Stimulated activated CD8-positive, alpha-beta memory T cell treated with anti-CD3 and anti-CD28 coated beads, Interleukin-12 subunit alpha, Interleukin-12 subunit beta, amount 100 ng/mL, for 24 hours (primary cell): ENCODE measurements at regions not wholly inside any gene's neighbourhood (a gene's known extent, or its start where the extent isn't known, plus 50 kb on each side); places are given as distances from the start of the nearest gene placed in this dataset.

Source experiments
- DNase-seq: peaks from one replicate; pipeline ENCODE4 v3.0.0-alpha.2; 2020; ENCODE audit errors: extremely low read depth

DNA sequence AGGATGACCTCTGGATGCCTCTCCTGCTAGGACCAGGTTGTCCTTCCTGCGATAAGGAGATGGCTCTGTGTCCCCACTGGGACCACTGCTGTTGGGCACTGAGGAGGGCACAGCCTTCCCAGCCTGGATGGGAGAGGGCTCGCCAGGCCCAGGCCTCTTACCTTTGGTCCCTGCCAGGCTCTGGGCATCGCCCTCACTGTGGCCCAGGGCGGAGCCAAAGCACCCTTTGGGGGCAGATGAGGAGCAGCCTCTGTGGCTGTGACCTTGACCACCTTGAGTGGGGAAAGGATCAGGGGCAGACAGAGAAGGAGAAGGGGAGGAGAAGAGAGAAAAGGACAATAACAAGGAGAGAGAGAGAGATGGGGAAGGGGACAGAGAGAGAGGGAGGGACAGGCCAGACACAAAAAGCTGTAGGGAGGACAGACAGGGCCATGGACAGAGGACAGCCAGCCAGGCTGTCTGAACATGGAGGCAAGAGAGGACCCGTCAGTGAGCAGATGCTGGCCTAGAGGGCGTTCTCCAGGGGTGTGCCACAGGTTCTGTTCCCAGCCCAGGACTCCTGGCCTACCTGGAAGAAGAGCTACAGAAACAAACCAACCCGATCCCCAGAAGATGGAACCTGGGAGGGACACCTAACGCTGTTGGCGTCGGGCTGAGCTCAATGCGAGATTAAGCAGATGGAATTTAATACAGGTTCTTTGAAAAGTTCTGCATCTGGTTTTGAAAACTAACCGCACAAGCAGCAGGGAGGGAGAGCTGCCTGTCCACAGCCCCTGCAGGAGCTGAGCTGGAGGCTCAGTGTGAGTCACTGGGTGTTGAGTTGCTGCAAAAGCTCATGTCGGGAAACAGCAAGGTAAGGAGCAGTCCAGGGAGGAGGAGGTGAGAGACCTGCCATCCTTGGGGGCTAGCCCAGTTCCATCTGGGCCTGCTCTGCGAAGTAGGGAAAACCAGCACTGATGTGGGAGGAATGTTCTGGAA is 262.1 kb downstream of the PTPRU start:
- DNase-seq = no peak

DNA sequence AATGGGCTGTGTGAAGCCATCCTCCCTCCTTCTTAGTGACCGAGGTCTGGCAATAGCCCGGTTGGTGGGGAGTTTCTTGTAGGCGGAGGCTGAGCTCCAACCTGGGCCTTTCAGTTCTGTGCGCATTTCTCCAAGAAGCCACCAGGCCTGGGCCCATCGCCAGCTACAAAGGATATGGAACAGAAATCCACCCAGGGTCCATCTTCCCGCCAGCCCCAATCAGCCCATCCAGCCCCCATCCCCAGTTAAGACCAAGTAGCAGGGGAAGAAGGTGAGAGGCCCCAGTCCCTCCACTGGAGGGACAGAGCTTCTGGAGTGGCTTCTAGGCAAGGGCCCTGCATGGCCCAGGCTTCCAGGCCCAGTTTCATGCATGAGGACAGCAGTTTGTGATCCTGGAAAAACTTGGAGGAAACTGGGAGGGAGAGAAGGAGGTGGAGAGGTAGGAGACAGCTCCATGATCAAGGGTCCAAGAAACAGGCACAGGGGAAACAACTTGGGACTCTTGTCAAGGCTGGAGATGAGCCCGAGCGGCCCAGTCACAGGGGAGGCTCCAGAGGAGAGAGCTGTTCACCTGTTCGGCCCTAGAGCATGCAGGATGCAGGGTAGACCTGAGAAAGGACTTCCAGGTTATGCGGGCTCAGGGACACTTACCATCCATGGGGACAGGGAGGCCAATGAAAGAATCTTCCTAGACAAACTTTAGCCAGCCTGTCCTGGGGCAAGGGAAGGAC is 261.2 kb downstream of the PTPRU start:
- no peak for DNase-seq

DNA sequence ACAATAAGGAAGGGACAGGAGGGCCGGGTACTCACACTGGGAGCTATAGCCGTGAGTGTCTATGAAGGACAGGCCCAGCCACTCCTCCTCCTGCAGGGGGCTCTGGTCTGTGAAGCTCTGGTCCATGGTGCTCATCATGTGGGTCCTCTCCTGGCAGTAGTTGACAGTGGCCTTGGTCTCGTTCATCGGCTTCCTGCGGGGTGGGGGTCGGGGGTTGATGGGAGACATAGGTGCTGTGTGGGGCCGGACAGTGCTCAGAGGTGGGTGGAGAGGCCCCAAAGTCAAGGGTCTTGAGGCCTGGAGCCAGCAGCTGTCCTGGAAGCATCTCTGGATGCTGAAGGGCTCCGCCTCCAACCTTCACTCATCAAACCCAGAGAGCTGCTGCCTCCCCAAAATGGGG is 260.4 kb downstream of the PTPRU start:
- no peak for DNase-seq

DNA sequence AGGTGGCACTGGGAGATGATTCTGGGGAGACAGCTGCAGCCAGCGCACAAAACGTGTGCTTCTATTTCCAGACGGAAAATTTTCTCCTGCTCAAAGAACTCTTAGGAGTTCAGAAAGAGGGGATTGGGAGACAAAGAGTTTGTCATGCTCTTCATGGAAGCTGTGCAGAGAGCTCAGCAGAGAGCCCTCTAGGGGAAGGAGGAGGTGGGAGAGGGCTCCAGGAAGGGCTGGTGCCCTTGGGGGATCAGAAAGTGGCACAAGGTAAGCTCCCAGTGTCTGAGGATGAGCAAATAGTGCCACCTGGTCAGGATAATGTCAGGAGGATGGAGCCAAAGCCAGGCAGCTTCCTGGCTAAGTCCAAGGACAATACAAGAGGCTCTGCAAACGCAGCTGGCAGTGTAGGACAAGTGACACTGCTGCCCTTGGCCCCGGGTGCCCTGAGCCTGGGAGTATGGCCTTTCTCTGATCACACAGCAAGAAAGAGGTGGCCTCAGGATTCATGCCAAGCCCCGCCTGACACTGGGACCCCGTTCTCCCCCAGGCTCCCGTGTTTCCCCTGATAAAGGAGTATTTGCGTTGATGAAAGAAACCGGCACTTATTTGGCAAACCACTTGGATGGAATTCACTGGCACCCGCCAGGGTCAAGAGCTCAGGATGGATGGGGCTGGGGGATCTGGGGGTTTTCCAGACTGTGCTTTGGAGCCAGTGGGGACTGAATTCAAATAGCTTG is 254.0 kb downstream of the PTPRU start:
- DNase-seq = no peak

DNA sequence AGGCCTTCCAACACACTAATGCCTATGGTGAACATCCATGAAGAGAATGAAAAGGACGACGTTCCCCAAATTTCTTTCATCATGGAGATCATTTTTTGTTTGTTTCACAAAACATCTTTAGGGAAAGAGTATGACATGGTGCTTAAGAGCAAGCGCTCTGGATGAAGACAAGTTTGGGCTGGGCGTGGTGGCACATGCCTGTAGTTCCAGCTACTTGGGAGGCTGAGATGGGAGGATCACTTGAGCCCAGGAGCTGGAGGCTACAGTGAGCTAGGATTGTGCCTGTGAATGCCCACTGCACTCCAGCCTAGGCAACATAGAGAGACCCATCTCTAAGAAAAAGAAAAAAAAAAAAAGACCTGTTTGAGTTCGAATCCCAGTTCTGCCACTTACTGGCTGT is 253.1 kb downstream of the PTPRU start:
- no peak for DNase-seq

DNA sequence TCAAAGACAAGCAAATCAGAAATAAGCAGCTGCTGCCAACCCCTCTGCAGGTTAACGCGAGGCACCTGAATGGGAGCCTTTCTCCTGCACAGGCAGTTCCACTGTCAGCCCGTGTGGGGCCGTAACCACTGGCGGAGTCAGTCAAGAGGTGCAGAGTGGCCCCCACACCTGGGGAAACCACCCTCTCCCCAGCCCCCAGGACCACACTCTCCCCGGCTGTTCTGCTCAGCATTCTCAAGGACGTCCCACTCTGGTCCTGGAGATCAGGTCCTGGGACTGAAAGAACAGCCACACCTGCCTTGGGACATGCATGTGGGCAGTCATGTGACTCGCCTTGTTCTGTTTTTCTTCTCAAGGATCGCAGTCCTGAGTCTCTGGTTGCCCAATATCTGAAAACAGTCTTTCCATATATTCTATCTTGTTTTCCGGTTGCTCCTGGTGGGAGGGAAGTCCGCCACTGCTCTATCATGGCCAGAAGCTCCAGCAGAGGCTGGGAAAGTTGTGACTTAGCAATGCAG is 252.5 kb downstream of the PTPRU start:
- no peak for DNase-seq

DNA sequence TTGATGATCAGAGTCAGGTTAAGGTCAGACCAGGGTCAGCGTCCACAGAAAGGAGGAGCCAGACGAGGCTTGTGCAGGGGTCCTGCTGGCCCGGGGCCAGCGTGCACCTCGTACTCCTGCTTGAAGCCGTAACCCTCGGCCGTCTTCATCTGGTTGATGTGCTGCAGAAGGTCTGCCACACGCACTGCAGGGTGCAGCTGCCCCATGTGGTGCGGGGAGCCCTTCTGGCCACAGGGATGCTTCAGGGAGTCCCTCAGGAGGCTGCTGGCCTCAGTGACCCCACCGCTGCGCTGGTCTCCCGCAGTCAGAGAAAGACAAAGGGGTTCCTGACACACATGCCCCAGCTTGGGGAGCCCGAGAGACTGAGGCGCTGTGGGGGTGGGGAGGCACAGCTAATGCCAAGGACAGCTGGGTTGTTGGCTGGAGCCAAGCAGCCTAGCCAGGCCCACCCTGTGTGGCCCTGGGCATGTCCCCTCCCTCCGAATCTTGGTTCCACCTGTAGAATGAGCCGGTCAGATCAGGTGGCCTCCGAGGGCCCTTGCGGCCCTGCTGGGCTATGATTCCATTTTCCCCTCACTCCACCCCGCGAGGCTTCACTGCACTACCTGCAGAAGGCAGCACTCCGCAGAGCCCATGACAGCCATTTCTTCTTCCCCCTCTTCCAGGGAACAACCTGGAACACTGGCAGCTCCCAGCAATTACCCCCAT is 251.9 kb downstream of the PTPRU start:
- DNase-seq = no peak

DNA sequence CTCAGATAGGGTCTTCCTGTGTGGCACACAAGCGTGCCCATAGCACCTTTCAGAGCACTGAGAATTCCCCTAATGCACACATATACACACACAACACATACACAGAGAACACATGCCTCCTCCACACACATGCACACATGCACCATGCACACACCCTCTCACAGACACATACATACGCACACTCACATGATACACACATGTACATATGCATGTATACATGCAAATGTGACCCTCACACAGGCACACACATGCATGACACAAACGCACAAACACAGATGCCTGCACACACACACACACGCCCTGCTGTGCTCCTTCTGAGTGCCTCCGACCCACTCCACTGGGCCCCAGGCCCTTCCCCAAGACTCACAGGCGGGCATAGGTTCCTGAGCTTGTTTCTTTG is 251.0 kb downstream of the PTPRU start:
- DNase-seq = no peak

DNA sequence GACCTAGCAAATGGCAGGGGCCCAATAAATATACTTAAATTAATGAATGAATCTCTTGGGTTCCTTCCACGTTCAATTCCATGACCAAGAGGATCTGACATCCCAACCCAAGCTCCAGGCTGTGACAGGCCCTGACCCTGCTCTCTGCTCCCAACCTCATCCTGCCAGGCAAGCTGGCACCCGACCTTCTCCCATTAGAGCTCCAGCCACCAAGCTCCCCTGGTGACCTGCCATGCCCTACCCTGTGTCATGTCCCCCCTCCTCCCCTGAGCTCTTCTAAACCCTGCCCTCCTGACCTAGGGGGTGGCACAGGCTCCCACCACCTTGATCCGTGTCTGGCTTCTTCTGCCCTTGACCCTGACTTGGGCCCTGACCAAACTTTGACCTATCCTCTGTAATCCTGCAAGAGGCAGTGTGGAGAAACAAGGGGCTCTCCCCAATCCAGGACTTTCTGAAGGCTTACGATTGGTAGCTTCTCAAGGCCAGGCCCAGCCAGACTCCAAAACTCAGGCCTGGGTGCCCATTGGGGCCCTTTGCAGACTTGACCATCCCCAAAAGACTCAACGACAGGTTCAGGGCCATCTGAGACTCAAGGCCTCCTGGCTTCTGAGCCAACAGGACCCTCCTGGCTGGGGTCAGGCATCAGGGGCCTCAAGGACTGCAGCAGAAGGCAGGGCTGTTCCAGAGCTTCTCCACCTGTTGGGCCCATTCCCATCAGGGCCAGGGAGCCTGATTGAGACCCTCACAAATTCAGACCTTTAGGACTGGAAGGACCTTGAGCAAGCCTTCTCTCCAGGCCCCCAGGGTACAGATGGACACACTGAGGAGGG is 249.0 kb downstream of the PTPRU start:
- no peak for DNase-seq

DNA sequence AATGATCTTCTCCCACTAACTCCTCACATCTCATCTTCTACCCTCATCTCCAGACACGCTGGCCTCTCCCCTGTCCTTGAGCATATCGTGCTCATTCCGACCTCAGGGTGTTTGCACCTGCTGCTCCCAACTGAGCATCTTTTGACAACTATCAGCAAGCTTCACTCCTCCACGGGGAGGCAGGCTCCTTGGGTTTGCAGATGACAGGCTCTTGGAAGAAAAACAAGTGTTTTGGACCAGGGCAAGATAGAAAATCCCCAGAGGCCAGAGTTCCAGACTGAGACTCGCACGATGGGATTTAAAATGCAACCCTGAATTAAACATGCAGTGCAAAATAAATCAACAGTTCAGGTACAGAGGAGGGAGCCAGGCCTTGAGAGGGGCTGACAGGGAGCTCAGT is 246.7 kb downstream of the PTPRU start:
- DNase-seq = no peak

DNA sequence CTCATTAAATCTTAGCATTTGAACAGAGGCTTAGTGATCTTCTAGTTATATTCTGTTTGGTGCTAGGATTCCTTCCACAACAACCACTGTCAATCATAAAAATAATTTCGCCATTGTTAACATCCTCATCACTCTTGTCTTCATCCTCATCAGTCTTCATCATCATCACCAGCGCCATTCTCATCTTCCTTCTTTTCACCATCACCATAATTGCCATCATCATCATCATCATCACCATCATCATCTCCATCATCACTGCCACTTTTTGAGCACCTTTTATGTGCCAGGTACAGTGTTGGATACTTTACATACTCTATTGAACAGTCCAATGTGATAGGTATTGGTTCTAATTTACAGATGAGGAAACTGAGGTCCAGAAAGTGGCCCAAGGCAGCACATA is 245.7 kb downstream of the PTPRU start:
- DNase-seq = no peak

DNA sequence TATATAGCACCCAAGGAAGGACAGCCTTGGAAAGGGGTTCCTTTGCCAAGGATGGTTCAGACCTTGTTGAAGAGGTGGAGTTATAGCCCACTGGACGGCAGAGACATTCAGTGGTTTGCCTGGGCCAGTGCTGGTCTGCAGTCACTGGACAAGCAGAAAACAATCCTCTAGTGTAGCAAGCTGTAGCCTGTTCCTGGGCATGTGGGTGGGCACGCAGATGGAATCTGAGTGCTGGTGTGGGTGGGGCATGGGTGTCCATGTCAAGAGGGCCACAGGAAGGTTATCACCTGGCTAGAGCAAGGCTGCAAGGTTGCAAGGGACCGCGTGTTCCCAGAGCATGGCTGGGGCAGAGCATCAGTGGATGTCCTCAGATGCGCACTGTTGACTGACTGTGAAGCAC is 244.7 kb downstream of the PTPRU start:
- DNase-seq = no peak

DNA sequence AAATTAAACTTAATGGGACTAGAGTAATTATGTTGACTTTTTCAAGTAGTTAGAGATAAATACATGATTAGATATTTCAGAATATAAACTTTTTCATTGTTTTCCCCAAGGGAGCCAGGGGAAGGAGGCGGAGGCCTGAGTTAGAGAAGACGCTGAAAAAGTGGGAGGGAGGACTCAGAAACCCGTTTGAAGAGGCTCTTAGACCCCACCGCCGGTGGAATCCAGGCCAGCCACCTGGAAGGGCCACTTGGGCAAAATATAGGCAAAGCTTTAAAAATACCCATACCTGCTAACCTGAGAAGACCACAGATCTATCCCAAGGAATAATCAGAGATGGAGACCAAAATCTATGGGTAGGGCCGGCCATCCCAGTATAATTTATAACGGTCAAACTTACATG is 242.6 kb downstream of the PTPRU start:
- DNase-seq = no peak

DNA sequence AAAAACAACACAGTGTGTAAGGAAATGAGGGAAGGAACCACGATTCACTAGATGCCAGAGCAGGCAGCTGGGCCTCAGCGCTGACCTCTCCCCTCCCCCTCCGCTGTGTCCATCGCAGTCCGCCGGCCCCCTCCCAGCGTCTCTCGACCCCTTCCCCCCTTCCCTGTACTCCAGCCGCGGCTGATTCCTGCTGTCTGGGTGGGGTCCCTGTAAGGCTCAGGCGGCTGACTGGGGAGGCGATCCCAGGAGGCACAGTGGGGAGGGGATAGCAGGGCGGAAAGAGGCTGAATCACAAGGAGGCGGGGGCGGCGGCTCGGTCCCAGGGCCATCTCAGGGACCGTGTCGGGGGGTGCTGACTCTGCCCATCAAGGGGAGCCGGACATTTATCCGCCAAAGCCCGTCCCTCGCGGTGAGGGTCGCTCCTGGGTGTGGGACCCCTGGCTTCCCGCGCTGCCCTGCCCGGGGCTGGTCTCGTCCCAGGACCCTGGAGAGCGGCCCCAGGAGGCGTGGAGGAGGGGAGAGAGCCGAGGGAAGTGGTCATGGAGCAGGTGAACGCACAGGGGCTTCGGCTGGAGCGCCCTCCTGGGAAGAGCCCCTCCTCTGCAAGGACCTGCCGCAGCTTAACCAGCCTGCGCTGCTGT is 241.9 kb downstream of the PTPRU start:
- no peak for DNase-seq

DNA sequence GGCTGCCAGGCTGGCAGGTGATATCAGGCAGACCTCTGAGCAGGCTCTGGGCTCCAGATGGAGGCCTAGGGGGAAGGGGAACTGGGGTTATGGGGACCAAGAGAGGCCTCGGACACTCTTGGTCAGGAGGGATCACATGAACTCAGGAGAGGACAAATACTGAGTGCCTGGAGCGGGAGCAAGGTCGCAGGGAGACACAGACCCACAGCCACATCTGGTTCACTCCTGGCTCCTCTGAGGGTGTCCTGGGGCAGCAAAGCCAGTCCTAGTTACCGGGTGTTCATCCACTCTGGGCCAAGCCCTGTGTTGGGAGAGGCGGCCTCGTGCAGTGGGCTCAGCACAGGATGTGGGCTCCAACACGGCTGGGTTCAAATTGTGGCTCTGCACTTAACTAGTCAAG is 239.0 kb downstream of the PTPRU start:
- DNase-seq = no peak

DNA sequence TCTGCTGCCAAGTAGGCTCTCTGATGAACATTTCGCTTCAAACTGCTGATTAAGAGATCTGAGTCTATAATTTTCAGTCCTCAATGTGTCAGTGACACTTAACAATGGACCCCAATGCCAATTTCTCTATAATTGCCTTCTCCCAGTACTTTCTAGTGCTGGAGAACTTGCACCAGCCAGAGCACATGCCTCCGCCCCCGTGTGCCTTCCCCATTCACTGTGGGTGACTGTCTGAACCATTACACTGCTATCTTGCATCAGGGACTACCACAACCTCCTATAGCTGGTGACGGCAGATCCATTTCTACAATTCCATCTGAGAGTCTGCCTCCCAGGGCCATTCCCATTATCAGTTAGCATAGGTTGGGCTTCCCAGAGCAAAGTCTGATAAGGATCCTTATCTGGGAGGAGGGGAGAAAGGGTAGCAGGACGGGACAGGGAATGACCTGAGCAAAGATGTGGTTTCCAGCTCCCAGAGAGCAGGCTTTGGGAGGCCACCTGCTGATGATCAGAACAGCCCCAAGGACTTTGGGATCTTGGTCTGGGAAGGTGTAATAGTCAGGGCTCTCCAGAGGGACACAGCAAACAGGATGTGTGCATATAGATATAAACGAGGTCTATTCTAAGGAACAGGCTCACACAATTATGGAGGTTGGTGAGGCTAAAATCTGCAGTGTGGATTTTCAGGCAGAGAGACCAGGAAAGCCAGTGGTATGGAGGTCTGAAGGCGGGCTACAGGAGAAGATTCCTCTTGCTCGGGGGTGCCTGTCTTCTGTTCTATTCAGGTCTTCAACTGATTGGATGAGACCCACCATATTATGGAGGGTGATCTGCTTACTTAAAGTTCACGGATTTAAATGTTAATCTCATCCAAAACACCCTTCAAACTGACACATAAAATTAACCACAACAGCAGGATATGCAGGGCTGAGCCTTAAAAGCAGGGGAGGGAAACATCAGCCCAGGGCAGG is 238.2 kb downstream of the PTPRU start:
- no peak for DNase-seq

DNA sequence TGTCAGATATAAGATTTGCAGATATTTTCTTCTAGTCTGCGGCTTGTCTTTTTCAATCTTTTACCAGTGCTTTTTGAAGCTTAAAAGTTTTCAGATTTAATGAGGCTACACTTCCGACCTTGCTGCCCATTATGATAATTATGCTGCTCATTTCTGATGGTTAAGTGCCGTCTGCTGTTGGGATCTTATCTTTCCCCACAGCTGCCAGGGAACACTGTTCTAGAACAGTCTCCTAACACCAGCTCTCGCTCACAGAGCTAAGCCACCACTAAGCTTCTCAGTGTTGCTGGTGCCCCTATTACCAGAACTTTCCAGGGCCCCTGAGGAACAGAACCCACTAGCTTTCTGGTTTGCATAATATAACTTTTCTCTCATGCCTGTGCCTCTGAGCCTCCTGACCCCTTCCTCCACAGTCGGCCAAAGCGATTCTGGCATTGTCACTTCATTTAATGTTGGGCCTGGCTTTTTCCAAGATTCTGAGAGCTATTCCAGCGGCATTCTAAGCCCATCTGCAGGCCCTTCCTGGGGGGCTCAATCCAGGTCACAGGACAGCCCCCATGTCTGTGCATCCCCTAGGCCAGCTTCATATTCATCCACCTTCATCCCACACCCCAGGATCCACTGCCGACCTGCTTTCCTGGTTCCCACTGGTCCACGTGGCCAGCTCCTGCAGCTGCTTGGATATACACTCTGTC is 237.0 kb downstream of the PTPRU start:
- no peak for DNase-seq
